ENCODE measurements at regions not wholly inside any gene's neighbourhood (a gene's known extent, or its start where the extent isn't known, plus 50 kb on each side); places are given as distances from the start of the nearest gene placed in this dataset.
A peak's percentile ranks its signal among the peaks of the same experiment; 100 is the strongest.

DNA sequence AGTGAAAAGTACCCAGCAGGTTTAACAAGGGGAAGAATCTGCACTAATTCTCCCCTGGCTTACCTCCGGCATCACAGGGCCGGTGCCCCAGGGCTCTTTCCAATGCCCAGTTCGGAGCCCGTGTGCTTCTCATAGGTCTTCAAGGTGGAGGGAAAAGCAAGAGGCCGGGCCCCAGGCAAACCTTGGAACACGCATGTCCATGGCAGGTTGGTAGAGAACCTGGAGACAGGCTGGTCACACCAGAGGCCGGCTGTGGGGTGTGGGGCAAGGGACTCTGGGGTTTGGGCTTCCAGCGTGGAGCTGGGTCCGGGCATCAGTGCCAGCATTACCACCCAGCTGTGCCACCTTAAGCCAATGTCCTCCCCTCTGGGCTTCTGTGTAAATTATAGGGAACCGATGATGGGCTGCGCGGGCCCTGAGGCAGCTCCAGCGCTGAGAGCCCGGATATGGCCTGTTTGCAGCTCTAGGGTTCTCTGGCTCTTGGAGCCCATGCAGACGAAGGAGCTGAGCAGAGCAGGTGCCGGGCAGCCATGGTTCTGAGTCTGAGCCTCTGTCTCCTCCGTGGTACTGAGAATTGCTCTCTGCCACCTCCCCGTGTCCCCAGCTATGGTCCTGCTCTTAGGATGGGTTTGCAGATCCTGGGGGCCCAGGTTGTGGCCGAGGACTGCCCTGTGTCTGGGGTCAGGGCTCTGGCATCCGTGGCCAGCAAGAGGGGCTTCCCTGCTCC is 197.0 kb upstream of the C14orf180 start:
- Histone ChIP-seq H3K9me3 (ENCODE audit: severe bottlenecking) (no peaks in the 10 kb centered on the region), H3K4me1 (ENCODE audit: insufficient read depth, poor library complexity, severe bottlenecking) (no peaks in the 10 kb centered on the region), H3K36me3 (ENCODE audit: low read depth) (no peaks in the 10 kb centered on the region), H3K27ac (ENCODE audit: poor library complexity, severe bottlenecking) (no peak overlapping the region), H3K27me3 (ENCODE audit: insufficient read depth, poor library complexity, severe bottlenecking) (peaks cover 71% of the 10 kb centered on the region), H3K4me3 (ENCODE audit: severe bottlenecking) (no peak overlapping the region)
- DNase-seq (ENCODE audit: low spot score): peak; percentile 70
- no peak for TF ChIP-seq CTCF (IDR thresholded peaks at IDR 0.05; ENCODE audit: poor library complexity, severe bottlenecking)
- ATAC-seq (ENCODE audit: low read depth): no peak

GRCh38 chr14:104383088-104383995 is 196.2 kb upstream of the C14orf180 start:
- peak; percentile 55 for DNase-seq (ENCODE audit: low spot score)
- TF ChIP-seq CTCF (IDR thresholded peaks at IDR 0.05; ENCODE audit: poor library complexity, severe bottlenecking): no peak
- H3K4me3 ChIP-seq (ENCODE audit: severe bottlenecking): no peak overlapping the region
- H3K9me3 ChIP-seq (ENCODE audit: severe bottlenecking): no peaks in the 10 kb centered on the region
- 0 out of 3 replicates have a peak, but pooled peaks have one; percentile 6 for ATAC-seq (ENCODE audit: low read depth)
- H3K27me3 ChIP-seq (ENCODE audit: insufficient read depth, poor library complexity, severe bottlenecking): peaks cover 64% of the 10 kb centered on the region
- no peaks in the 10 kb centered on the region for H3K4me1 ChIP-seq (ENCODE audit: insufficient read depth, poor library complexity, severe bottlenecking)
- no peak overlapping the region for H3K27ac ChIP-seq (ENCODE audit: poor library complexity, severe bottlenecking)
- H3K36me3 ChIP-seq (ENCODE audit: low read depth): no peaks in the 10 kb centered on the region

DNA sequence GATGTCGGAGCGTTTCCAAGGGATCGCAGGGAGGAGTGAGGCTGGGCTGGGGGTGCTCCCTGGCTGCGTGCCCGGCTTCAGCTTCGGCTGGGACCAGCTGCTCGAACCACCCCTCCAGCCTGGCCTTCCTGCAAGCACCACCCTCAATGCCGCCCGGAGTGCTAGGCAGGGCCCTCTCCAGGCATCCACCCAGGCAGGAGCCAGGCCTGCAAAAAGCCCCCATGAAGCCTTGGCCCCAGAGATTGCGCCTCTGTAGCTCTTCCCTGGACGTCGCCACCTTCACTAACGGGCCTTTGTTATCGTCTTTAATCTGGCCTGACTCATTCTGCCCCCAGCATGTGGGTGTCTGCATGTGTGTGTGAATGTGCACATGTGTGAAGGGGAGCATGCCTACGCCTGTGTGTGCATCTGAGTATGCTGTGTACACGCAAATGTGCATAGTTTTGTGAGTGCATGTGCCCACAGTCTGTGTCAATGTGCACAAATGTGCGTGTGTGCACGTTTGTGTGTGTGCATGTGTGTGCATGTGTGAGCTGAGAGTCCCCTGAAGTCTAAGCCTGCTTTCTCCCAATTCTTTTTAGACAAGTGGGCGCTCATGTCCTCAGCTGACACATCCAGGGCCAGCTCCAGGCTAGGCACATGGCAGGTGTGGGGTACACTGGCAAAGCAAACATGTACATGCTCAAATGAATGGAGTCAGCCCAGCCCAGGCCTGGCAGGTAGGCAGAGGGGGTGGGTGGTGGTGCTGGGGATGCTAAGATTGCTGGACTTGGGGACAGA is 195.4 kb upstream of the C14orf180 start:
- Histone ChIP-seq H3K4me3 (ENCODE audit: severe bottlenecking) (no peak overlapping the region), H3K36me3 (ENCODE audit: low read depth) (no peaks in the 10 kb centered on the region), H3K27ac (ENCODE audit: poor library complexity, severe bottlenecking) (no peak overlapping the region), H3K4me1 (ENCODE audit: insufficient read depth, poor library complexity, severe bottlenecking) (no peaks in the 10 kb centered on the region), H3K9me3 (ENCODE audit: severe bottlenecking) (no peaks in the 10 kb centered on the region), H3K27me3 (ENCODE audit: insufficient read depth, poor library complexity, severe bottlenecking) (peaks cover 55% of the 10 kb centered on the region)
- ATAC-seq (ENCODE audit: low read depth) (no peak; the same call in 2 of the 3 replicates), DNase-seq (ENCODE audit: low spot score) (peak; percentile 68)
- no peak for TF ChIP-seq CTCF (IDR thresholded peaks at IDR 0.05; ENCODE audit: poor library complexity, severe bottlenecking)

DNA sequence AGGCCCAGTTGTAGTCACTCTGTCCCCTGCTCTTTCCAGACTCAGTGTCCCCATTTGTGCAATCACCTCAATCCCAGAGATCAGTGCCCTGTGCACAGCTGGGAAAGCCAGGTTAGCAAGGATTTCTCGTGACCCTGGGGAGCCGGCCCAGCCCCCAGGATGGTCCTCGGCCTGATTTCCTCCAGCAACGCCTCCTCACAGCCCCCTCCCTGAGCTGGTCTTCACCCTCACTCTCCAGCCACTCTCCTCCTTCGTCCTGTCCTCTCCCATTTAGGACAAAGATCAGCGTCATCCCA is 194.8 kb upstream of the C14orf180 start:
- Histone ChIP-seq H3K4me1 (ENCODE audit: insufficient read depth, poor library complexity, severe bottlenecking) (no peaks in the 10 kb centered on the region), H3K36me3 (ENCODE audit: low read depth) (no peaks in the 10 kb centered on the region), H3K4me3 (ENCODE audit: severe bottlenecking) (no peak overlapping the region), H3K9me3 (ENCODE audit: severe bottlenecking) (no peaks in the 10 kb centered on the region), H3K27ac (ENCODE audit: poor library complexity, severe bottlenecking) (no peak overlapping the region), H3K27me3 (ENCODE audit: insufficient read depth, poor library complexity, severe bottlenecking) (peaks cover 51% of the 10 kb centered on the region)
- ATAC-seq (ENCODE audit: low read depth) (no peak), DNase-seq (ENCODE audit: low spot score) (peak; percentile 54)
- TF ChIP-seq CTCF (IDR thresholded peaks at IDR 0.05; ENCODE audit: poor library complexity, severe bottlenecking): no peak
